SK-N-SH (cell line): ENCODE measurements at regions not wholly inside any gene's neighbourhood (a gene's known extent, or its start where the extent isn't known, plus 50 kb on each side); places are given as distances from the start of the nearest gene placed in this dataset.

Source experiments
- CTCF ChIA-PET: fragments of 300-600, 350-600 bp; formaldehyde crosslinking; extraction: SDS; loops from one replicate; lab custom pipeline; 2021; lab: Yijun Ruan, JAX
- POLR2A ChIA-PET: fragments of 350-600 bp; sonication (Branson Sonifier 250); formaldehyde crosslinking; extraction: SDS; loops from one replicate; lab custom pipeline; 2020; ENCODE audit warnings: antibody characterized with exemption, inconsistent platforms; lab: Yijun Ruan, JAX
- DNase-seq: peaks from one replicate; pipeline ENCODE4 v3.0.0; 2012
- H2AFZ ChIP-seq: fragments of 200-600 bp; sonication (generic); 2 replicates; pipeline ENCODE4 v1.8.1; 2016; ENCODE audit warnings: antibody characterized with exemption, mild to moderate bottlenecking, low read depth
- H3F3A ChIP-seq: fragments of 200-600 bp; sonication (generic); replicated peaks from 2 replicates; pipeline ENCODE3; 2016; ENCODE audit warnings: antibody characterized with exemption, mild to moderate bottlenecking; ENCODE audit not compliant: insufficient read depth
- H3K27ac ChIP-seq, 2 experiments: fragments of 200-500 bp in 1 of 2; fragments of 200-600 bp in 1 of 2; sonication (Bioruptor generic) in 1 of 2; sonication (generic), shearing (Covaris generic) in 1 of 2; 2 replicates each; pipeline versions ENCODE4 v1.5.1 to v1.6.1; 2014 to 2016; ENCODE audit warnings: low read depth in 2 of 2, inconsistent platforms in 1 of 2, low read length in 1 of 2, mild to moderate bottlenecking in 1 of 2, mixed read lengths in 1 of 2
- H3K27me3 ChIP-seq: fragments of 200-600 bp; sonication (generic), shearing (Covaris generic); 2 replicates; pipeline ENCODE4 v1.6.1; 2016; ENCODE audit warnings: mixed run types; ENCODE audit not compliant: insufficient read depth
- H3K36me3 ChIP-seq, 2 experiments: fragments of 200-500 bp in 1 of 2; fragments of 200-600 bp in 1 of 2; sonication (Bioruptor generic) in 1 of 2; sonication (generic) in 1 of 2; replicated peaks in 1 of 2; 2 replicates each; pipeline versions ENCODE3 to v1.5.1; 2014 to 2016; ENCODE audit warnings: low read length in 1 of 2, mild to moderate bottlenecking in 1 of 2; ENCODE audit not compliant: insufficient read depth in 2 of 2, control insufficient read depth in 1 of 2
- H3K4me1 ChIP-seq, 2 experiments: fragments of 200-500 bp in 1 of 2; fragments of 200-600 bp in 1 of 2; sonication (Bioruptor generic) in 1 of 2; sonication (generic), shearing (Covaris generic) in 1 of 2; 2 replicates each; pipeline versions ENCODE4 v1.5.1 to v1.6.1; 2014 to 2016; ENCODE audit warnings: low read depth in 1 of 2, low read length in 1 of 2, mixed run types in 1 of 2; ENCODE audit not compliant: insufficient read depth in 2 of 2, control insufficient read depth in 1 of 2
- H3K4me2 ChIP-seq: fragments of 200-600 bp; sonication (generic), shearing (Covaris generic); 2 replicates; pipeline ENCODE4 v1.6.1; 2017; ENCODE audit warnings: mixed run types
- H3K4me3 ChIP-seq, 2 experiments: fragments of 200-500 bp in 1 of 2; fragments of 200-600 bp in 1 of 2; sonication (Bioruptor generic) in 1 of 2; sonication (generic), shearing (Covaris generic) in 1 of 2; 2 replicates each; pipeline versions ENCODE4 v1.5.1 to v1.8.1; 2014 to 2016; ENCODE audit warnings: low read depth in 2 of 2, inconsistent platforms in 1 of 2, low read length in 1 of 2, mild to moderate bottlenecking in 1 of 2, mixed read lengths in 1 of 2, moderate library complexity in 1 of 2
- H3K79me2 ChIP-seq: fragments of 200-600 bp; sonication (generic); 2 replicates; pipeline ENCODE4 v1.8.1; 2017; ENCODE audit warnings: mild to moderate bottlenecking; ENCODE audit not compliant: insufficient read depth
- H3K9ac ChIP-seq: fragments of 200-600 bp; sonication (generic); 2 replicates; pipeline ENCODE4 v1.6.1; 2017; ENCODE audit warnings: mixed run types
- H3K9me2 ChIP-seq: fragments of 200-600 bp; sonication (generic); 2 replicates; pipeline ENCODE4 v1.6.1; 2017; ENCODE audit warnings: mixed run types
- H3K9me3 ChIP-seq: fragments of 200-600 bp; sonication (generic); 2 replicates; pipeline ENCODE4 v1.6.1; 2017; ENCODE audit warnings: mixed run types, mild to moderate bottlenecking, moderate library complexity
- H4K20me1 ChIP-seq: fragments of 200-600 bp; sonication (generic); 2 replicates; pipeline ENCODE4 v1.6.1; 2017; ENCODE audit warnings: mild to moderate bottlenecking, mixed run types; ENCODE audit not compliant: insufficient read depth
- CHD2 ChIP-seq: fragments of 150-350 bp; IDR thresholded peaks from 2 replicates; pipeline ENCODE4 v1.6.1; 2018; ENCODE audit warnings: low read length; ENCODE audit not compliant: partially characterized antibody
- EP300 ChIP-seq, 2 experiments: IDR thresholded peaks; 2 replicates each; pipeline versions ENCODE4 v1.4.0 to v1.6.1; 2012; ENCODE audit warnings: borderline replicate concordance in 1 of 2, low read depth in 1 of 2, low read length in 1 of 2
- EZH2phosphoT487 ChIP-seq: fragments of 200-600 bp; sonication (generic); IDR thresholded peaks from 2 replicates; pipeline ENCODE4 v1.6.1; 2017; ENCODE audit warnings: low read depth, mixed run types, mild to moderate bottlenecking, antibody characterized with exemption, moderate library complexity, borderline replicate concordance
- FOXJ3 ChIP-seq: sonication (generic); formaldehyde crosslinking; IDR thresholded peaks from 2 replicates; pipeline ENCODE4 v1.5.1; 2020; ENCODE audit warnings: mild to moderate bottlenecking, missing genetic modification reagents
- GABPA ChIP-seq: IDR thresholded peaks from 2 replicates; pipeline ENCODE4 v1.4.0; 2012; ENCODE audit warnings: low read depth, mild to moderate bottlenecking
- GATA2 ChIP-seq: sonication (generic); formaldehyde crosslinking; IDR thresholded peaks from 2 replicates; pipeline ENCODE4 v1.5.0; 2020; ENCODE audit warnings: mild to moderate bottlenecking, missing genetic modification reagents
- JUND ChIP-seq: IDR thresholded peaks from 2 replicates; pipeline ENCODE4 v1.4.0; 2012
- MEF2A ChIP-seq: IDR thresholded peaks from 2 replicates; pipeline ENCODE4 v1.4.0; 2012; ENCODE audit warnings: low read depth, borderline replicate concordance
- MXI1 ChIP-seq: IDR thresholded peaks from 2 replicates; pipeline ENCODE4 v1.6.1; 2012; ENCODE audit warnings: mild to moderate bottlenecking, low read depth, low read length, improper control_type of control experiment
- POLR2AphosphoS5 ChIP-seq: IDR thresholded peaks from 2 replicates; pipeline ENCODE4 v1.6.1; 2012; ENCODE audit warnings: low read depth, low read length
- RCOR1 ChIP-seq: fragments of 150-350 bp; IDR thresholded peaks from 2 replicates; pipeline ENCODE4 v1.6.1; 2017; ENCODE audit warnings: antibody characterized with exemption, low read length
- RFX5 ChIP-seq: IDR thresholded peaks from 2 replicates; pipeline ENCODE4 v1.6.1; 2012; ENCODE audit warnings: mild to moderate bottlenecking, improper control_type of control experiment, low read length
- RXRA ChIP-seq: IDR thresholded peaks from 2 replicates; pipeline ENCODE4 v1.4.0; 2012; ENCODE audit warnings: low read depth, mild to moderate bottlenecking, borderline replicate concordance
- SIN3A ChIP-seq: IDR thresholded peaks from 2 replicates; pipeline ENCODE4 v1.6.1; 2012; ENCODE audit warnings: low read depth, mild to moderate bottlenecking, low read length, moderate library complexity, borderline replicate concordance
- YY1 ChIP-seq: IDR thresholded peaks from 2 replicates; pipeline ENCODE4 v1.4.0; 2012; ENCODE audit warnings: low read depth, mild to moderate bottlenecking
- WGBS: methylation state at CpG from one replicate; pipeline ENCODE4 v1.1.6; 2017; ENCODE audit warnings: low lambda C conversion rate; 5-methylcytosine and 5-hydroxymethylcytosine counted together
- TF ChIP-seq, protein P1 (sequence below): fragments of 150-350 bp; IDR thresholded peaks from 2 replicates; pipeline ENCODE4 v1.6.1; 2017; ENCODE audit warnings: antibody characterized with exemption, low read length, low read depth, borderline replicate concordance
- TF ChIP-seq, protein P2 (sequence below): IDR thresholded peaks from 2 replicates; pipeline ENCODE4 v1.4.0; 2012; ENCODE audit warnings: low read depth, borderline replicate concordance
- TF ChIP-seq, protein P3 (sequence below): fragments of 200-600 bp; sonication (generic); IDR thresholded peaks from 2 replicates; pipeline ENCODE4 v1.6.1; 2017; ENCODE audit warnings: antibody characterized with exemption, mild to moderate bottlenecking, moderate library complexity
- TF ChIP-seq, protein P4 (sequence below): IDR thresholded peaks from 2 replicates; pipeline ENCODE4; 2012
- TF ChIP-seq, protein P5 (sequence below): IDR thresholded peaks from 2 replicates; pipeline ENCODE4 v1.4.0; 2012; ENCODE audit warnings: low read depth

DNA sequence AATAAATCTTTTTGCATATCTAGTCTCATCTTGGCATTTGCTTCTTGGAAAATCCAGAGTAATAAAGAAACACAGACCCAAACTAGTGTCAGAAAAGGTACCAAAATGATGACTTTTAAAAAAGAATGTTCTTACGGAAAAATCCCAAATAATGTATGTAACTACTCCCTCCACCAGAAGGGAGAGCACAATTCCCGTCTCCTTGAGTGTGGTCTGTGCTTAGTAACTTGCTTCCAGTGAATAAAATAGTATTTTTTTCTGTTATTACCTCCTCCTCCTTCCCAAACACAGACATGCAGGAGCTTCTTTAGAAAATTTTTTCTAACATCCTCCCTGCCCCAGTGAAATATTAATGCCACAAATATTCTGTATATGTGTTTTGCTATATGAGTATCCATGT, 358.1 kb downstream of the ZFHX3 start:
- no peaks in the 10 kb centered on the region for H3K9me3 ChIP-seq
- no peaks in the 10 kb centered on the region for H3K27me3 ChIP-seq
- no peaks in the 10 kb centered on the region for H3K79me2 ChIP-seq
- no peak for DNase-seq
- no peaks in the 10 kb centered on the region for H3K4me1 ChIP-seq
- no peaks in the 10 kb centered on the region for H3K9me2 ChIP-seq
- H3K27ac ChIP-seq = no peak overlapping the region
- no peak for TF ChIP-seq SIN3A
- TF ChIP-seq JUND = no peak
- TF ChIP-seq, protein P1, sequence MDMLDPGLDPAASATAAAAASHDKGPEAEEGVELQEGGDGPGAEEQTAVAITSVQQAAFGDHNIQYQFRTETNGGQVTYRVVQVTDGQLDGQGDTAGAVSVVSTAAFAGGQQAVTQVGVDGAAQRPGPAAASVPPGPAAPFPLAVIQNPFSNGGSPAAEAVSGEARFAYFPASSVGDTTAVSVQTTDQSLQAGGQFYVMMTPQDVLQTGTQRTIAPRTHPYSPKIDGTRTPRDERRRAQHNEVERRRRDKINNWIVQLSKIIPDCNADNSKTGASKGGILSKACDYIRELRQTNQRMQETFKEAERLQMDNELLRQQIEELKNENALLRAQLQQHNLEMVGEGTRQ = no peak
- TF ChIP-seq, protein P2, sequence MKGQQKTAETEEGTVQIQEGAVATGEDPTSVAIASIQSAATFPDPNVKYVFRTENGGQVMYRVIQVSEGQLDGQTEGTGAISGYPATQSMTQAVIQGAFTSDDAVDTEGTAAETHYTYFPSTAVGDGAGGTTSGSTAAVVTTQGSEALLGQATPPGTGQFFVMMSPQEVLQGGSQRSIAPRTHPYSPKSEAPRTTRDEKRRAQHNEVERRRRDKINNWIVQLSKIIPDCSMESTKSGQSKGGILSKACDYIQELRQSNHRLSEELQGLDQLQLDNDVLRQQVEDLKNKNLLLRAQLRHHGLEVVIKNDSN = no peak
- TF ChIP-seq, protein P3, sequence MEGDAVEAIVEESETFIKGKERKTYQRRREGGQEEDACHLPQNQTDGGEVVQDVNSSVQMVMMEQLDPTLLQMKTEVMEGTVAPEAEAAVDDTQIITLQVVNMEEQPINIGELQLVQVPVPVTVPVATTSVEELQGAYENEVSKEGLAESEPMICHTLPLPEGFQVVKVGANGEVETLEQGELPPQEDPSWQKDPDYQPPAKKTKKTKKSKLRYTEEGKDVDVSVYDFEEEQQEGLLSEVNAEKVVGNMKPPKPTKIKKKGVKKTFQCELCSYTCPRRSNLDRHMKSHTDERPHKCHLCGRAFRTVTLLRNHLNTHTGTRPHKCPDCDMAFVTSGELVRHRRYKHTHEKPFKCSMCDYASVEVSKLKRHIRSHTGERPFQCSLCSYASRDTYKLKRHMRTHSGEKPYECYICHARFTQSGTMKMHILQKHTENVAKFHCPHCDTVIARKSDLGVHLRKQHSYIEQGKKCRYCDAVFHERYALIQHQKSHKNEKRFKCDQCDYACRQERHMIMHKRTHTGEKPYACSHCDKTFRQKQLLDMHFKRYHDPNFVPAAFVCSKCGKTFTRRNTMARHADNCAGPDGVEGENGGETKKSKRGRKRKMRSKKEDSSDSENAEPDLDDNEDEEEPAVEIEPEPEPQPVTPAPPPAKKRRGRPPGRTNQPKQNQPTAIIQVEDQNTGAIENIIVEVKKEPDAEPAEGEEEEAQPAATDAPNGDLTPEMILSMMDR = no peak
- TF ChIP-seq CHD2 = no peak
- TF ChIP-seq GABPA = no peak
- TF ChIP-seq FOXJ3 (CRISPR knock-in tag) = no peak
- TF ChIP-seq POLR2AphosphoS5 = no peak
- TF ChIP-seq, protein P4, sequence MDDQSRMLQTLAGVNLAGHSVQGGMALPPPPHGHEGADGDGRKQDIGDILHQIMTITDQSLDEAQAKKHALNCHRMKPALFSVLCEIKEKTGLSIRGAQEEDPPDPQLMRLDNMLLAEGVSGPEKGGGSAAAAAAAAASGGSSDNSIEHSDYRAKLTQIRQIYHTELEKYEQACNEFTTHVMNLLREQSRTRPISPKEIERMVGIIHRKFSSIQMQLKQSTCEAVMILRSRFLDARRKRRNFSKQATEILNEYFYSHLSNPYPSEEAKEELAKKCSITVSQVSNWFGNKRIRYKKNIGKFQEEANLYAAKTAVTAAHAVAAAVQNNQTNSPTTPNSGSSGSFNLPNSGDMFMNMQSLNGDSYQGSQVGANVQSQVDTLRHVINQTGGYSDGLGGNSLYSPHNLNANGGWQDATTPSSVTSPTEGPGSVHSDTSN = no peak
- no peaks in the 10 kb centered on the region for H3F3A ChIP-seq
- H3K4me2 ChIP-seq = no peak overlapping the region
- no peaks in the 10 kb centered on the region for H3K36me3 ChIP-seq
- ChIA-PET POLR2A (no interaction called here), CTCF (interaction anchor here (1.3 kb wide), 1 partner anchor 31 kb away, joined by 4 read pairs; no protein-coding TSS in a partner anchor)
- H3K9ac ChIP-seq = no peak overlapping the region
- no peak overlapping the region for H2AFZ ChIP-seq
- WGBS = 83% methylated on average over 2 of the region's 2 CpGs
- H4K20me1 ChIP-seq = no peaks in the 10 kb centered on the region
- no peak overlapping the region for H3K4me3 ChIP-seq

DNA sequence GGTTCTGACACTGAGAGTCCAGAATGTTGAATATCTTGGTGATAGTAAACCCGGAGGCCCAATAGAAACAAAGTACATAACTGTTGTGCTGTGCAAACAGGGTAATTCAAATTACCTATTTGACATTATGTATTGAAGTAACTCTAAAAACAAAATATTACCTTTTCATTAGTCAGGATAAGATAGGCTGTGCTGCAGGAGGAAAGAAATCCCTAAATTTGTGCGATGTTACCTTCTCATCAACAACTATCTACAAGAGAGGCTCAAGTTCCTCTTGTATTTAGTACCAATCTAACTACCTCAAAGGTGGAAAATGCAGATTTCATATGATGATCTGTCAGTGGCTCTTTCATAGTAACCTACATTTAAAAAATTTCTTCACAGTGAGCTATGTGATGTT, 367.2 kb downstream of the ZFHX3 start:
- Histone ChIP-seq H3K27ac (no peak overlapping the region), H4K20me1 (no peaks in the 10 kb centered on the region), H3K79me2 (no peaks in the 10 kb centered on the region), H3K9me2 (no peaks in the 10 kb centered on the region), H3F3A (no peaks in the 10 kb centered on the region), H3K27me3 (no peaks in the 10 kb centered on the region), H3K4me2 (no peak overlapping the region), H3K4me3 (no peak overlapping the region), H3K4me1 (no peaks in the 10 kb centered on the region), H3K36me3 (peaks cover 0 to 7% of the 10 kb centered on the region in 2 experiments), H2AFZ (no peak overlapping the region), H3K9me3 (no peaks in the 10 kb centered on the region), H3K9ac (no peak overlapping the region)
- ChIA-PET POLR2A (no interaction called here), CTCF (no interaction called here)
- 93% methylated on average over 2 of the region's 2 CpGs for WGBS
- DNase-seq = no peak
- TF ChIP-seq EP300 (IDR thresholded peaks at IDR 0.05; ENCODE audit: borderline replicate concordance in 1 of 2, low read depth in 1 of 2, low read length in 1 of 2) (no peak), MXI1 (no peak), RXRA (no peak), RCOR1 (no peak), GATA2 (no peak), YY1 (no peak), MEF2A (no peak), EZH2phosphoT487 (no peak), GABPA (no peak), RFX5 (no peak), JUND (no peak)
- TF ChIP-seq, protein P5, sequence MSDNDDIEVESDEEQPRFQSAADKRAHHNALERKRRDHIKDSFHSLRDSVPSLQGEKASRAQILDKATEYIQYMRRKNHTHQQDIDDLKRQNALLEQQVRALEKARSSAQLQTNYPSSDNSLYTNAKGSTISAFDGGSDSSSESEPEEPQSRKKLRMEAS = no peak
- TF ChIP-seq, protein P3 = no peak
- TF ChIP-seq, protein P2 = no peak
